ENCODE measurements at regions not wholly inside any gene's neighbourhood (a gene's known extent, or its start where the extent isn't known, plus 50 kb on each side); places are given as distances from the start of the nearest gene placed in this dataset.

- ATAC-seq (ENCODE audit: low read depth): no peak
- Histone ChIP-seq H3K36me3 (ENCODE audit: low read depth) (no peaks in the 10 kb centered on the region), H3K9me3 (ENCODE audit: severe bottlenecking) (no peaks in the 10 kb centered on the region), H3K27ac (ENCODE audit: poor library complexity, severe bottlenecking) (no peak overlapping the region), H3K27me3 (ENCODE audit: insufficient read depth, poor library complexity, severe bottlenecking) (no peaks in the 10 kb centered on the region), H3K4me3 (ENCODE audit: severe bottlenecking) (no peak overlapping the region), H3K4me1 (ENCODE audit: insufficient read depth, poor library complexity, severe bottlenecking) (no peaks in the 10 kb centered on the region)
- no peak for DNase-seq (ENCODE audit: low spot score)
- no peak for TF ChIP-seq CTCF (IDR thresholded peaks at IDR 0.05; ENCODE audit: poor library complexity, severe bottlenecking)
These were observed 744.5 kb upstream of the BRINP3 start for GRCh38 chr1:191222206-191222605.

GRCh38 chr1:191240925-191241324, 763.3 kb upstream of the BRINP3 start:
- H3K9me3 ChIP-seq (ENCODE audit: severe bottlenecking): no peaks in the 10 kb centered on the region
- H3K4me3 ChIP-seq (ENCODE audit: severe bottlenecking): no peak overlapping the region
- H3K36me3 ChIP-seq (ENCODE audit: low read depth): no peaks in the 10 kb centered on the region
- H3K4me1 ChIP-seq (ENCODE audit: insufficient read depth, poor library complexity, severe bottlenecking): no peaks in the 10 kb centered on the region
- DNase-seq (ENCODE audit: low spot score) (no peak), ATAC-seq (ENCODE audit: low read depth) (no peak)
- H3K27me3 ChIP-seq (ENCODE audit: insufficient read depth, poor library complexity, severe bottlenecking): no peaks in the 10 kb centered on the region
- no peak overlapping the region for H3K27ac ChIP-seq (ENCODE audit: poor library complexity, severe bottlenecking)
- TF ChIP-seq CTCF (IDR thresholded peaks at IDR 0.05; ENCODE audit: poor library complexity, severe bottlenecking): no peak

- peaks cover 1% of the 10 kb centered on the region for H3K9me3 ChIP-seq (ENCODE audit: severe bottlenecking)
- ATAC-seq (ENCODE audit: low read depth) (no peak), DNase-seq (ENCODE audit: low spot score) (no peak)
- H3K4me3 ChIP-seq (ENCODE audit: severe bottlenecking): no peak overlapping the region
- no peak overlapping the region for H3K27ac ChIP-seq (ENCODE audit: poor library complexity, severe bottlenecking)
- TF ChIP-seq CTCF (IDR thresholded peaks at IDR 0.05; ENCODE audit: poor library complexity, severe bottlenecking): no peak
- no peaks in the 10 kb centered on the region for H3K4me1 ChIP-seq (ENCODE audit: insufficient read depth, poor library complexity, severe bottlenecking)
- no peaks in the 10 kb centered on the region for H3K36me3 ChIP-seq (ENCODE audit: low read depth)
- H3K27me3 ChIP-seq (ENCODE audit: insufficient read depth, poor library complexity, severe bottlenecking): no peaks in the 10 kb centered on the region
These were observed 777.8 kb upstream of the BRINP3 start for GRCh38 chr1:191255354-191256054.

- Histone ChIP-seq H3K4me1 (ENCODE audit: insufficient read depth, poor library complexity, severe bottlenecking) (no peaks in the 10 kb centered on the region), H3K36me3 (ENCODE audit: low read depth) (no peaks in the 10 kb centered on the region)
- DNase-seq (ENCODE audit: low spot score): no peak
These were observed 779.3 kb upstream of the BRINP3 start for GRCh38 chr1:191256917-191257316.

More at GRCh38 chr1:191256917-191257316, 779.3 kb upstream of the BRINP3 start:
- no peak for TF ChIP-seq CTCF (IDR thresholded peaks at IDR 0.05; ENCODE audit: poor library complexity, severe bottlenecking)
- Histone ChIP-seq H3K27ac (ENCODE audit: poor library complexity, severe bottlenecking) (no peak overlapping the region), H3K27me3 (ENCODE audit: insufficient read depth, poor library complexity, severe bottlenecking) (no peaks in the 10 kb centered on the region), H3K4me3 (ENCODE audit: severe bottlenecking) (no peak overlapping the region), H3K9me3 (ENCODE audit: severe bottlenecking) (peaks cover 1% of the 10 kb centered on the region)
- ATAC-seq (ENCODE audit: low read depth): no peak
